ENCODE measurements at regions not wholly inside any gene's neighbourhood (a gene's known extent, or its start where the extent isn't known, plus 50 kb on each side); places are given as distances from the start of the nearest gene placed in this dataset.

GRCh38 chr12:67056329-67056728 lies 212.8 kb upstream of the CAND1 start:
- TF ChIP-seq CTCF (IDR thresholded peaks at IDR 0.05; ENCODE audit: borderline replicate concordance, extremely low read depth, low read length, poor library complexity, severe bottlenecking) (no peak), EZH2 (IDR thresholded peaks at IDR 0.05; ENCODE audit: borderline replicate concordance, low read depth, low read length, severe bottlenecking) (no peak)
